ENCODE measurements at regions not wholly inside any gene's neighbourhood (a gene's known extent, or its start where the extent isn't known, plus 50 kb on each side); places are given as distances from the start of the nearest gene placed in this dataset.

DNA sequence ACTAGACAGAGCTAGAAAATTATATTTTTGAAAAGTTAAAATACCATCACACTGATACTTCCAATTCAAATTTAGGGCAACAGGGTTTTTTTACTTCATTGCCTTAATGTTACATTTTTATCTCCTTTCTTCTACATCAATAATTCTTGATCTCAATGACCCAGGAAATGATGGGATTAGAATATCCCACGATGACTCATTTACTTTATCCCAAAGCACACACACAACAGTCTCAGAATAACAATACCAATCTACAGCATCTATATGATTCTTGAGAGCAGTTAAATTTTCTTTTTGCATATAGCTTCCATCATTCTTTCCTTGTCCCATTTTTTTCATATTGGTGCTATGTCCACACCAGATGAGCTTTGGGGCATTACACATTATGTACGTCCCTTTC lies 98.4 kb upstream of the EEPD1 start:
- TF ChIP-seq, protein P1, sequence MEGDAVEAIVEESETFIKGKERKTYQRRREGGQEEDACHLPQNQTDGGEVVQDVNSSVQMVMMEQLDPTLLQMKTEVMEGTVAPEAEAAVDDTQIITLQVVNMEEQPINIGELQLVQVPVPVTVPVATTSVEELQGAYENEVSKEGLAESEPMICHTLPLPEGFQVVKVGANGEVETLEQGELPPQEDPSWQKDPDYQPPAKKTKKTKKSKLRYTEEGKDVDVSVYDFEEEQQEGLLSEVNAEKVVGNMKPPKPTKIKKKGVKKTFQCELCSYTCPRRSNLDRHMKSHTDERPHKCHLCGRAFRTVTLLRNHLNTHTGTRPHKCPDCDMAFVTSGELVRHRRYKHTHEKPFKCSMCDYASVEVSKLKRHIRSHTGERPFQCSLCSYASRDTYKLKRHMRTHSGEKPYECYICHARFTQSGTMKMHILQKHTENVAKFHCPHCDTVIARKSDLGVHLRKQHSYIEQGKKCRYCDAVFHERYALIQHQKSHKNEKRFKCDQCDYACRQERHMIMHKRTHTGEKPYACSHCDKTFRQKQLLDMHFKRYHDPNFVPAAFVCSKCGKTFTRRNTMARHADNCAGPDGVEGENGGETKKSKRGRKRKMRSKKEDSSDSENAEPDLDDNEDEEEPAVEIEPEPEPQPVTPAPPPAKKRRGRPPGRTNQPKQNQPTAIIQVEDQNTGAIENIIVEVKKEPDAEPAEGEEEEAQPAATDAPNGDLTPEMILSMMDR (IDR thresholded peaks at IDR 0.05) = no peak
- TF ChIP-seq POLR2AphosphoS5 (IDR thresholded peaks at IDR 0.05) = no peak
- no peak for TF ChIP-seq POLR2A (IDR thresholded peaks at IDR 0.05)

All from breast epithelium (tissue), 3 donors.